ENCODE measurements at regions not wholly inside any gene's neighbourhood (a gene's known extent, or its start where the extent isn't known, plus 50 kb on each side); places are given as distances from the start of the nearest gene placed in this dataset.
A peak's percentile ranks its signal among the peaks of the same experiment; 100 is the strongest.

DNA sequence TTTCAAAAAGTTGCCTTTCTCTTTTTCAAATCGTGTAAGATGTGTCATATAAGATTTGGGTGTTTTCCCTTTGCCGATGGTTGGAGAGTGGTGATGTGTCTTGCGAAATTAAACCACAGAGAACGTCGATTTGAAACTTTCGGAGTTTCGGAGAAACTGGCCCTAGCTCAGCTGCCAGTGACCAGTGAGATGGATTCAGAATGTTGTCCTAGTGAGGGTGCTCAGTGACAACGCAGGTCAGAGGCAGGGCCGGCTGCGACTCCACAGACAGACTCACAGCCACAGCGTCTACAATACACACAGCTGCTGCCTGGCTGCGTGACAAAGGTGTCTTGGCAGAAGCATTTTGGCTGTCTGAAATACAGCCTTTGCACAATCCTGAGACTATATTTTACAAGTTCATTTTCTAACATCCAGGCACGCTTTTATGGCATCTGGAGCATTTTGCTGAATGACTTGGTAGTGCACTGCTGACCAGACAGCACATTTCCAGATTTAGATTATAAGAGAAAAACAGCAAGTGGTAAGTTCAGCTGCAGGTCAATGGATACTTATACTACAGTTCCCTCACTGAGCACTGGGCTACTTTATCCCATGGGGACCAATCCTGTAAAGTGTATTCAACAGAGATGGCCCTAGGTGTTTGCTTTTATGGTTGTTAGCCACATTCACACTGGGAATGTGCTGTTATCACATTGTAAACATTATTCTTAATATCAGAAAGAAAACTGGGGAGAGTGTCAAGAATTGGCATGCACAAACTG is 207.5 kb downstream of the KCNRG start:
- peaks cover 32% of the 10 kb centered on the region for H3K4me1 ChIP-seq (ENCODE audit: insufficient read depth, low read length, severe bottlenecking)
- peak overlapping the region; percentile 33; the same call in 1 of the 2 replicates for H3K9ac ChIP-seq (ENCODE audit: low read length)
- TF ChIP-seq, protein P1, sequence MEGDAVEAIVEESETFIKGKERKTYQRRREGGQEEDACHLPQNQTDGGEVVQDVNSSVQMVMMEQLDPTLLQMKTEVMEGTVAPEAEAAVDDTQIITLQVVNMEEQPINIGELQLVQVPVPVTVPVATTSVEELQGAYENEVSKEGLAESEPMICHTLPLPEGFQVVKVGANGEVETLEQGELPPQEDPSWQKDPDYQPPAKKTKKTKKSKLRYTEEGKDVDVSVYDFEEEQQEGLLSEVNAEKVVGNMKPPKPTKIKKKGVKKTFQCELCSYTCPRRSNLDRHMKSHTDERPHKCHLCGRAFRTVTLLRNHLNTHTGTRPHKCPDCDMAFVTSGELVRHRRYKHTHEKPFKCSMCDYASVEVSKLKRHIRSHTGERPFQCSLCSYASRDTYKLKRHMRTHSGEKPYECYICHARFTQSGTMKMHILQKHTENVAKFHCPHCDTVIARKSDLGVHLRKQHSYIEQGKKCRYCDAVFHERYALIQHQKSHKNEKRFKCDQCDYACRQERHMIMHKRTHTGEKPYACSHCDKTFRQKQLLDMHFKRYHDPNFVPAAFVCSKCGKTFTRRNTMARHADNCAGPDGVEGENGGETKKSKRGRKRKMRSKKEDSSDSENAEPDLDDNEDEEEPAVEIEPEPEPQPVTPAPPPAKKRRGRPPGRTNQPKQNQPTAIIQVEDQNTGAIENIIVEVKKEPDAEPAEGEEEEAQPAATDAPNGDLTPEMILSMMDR (IDR thresholded peaks at IDR 0.05; ENCODE audit: low read length): no peak
- no peak for TF ChIP-seq EZH2 (IDR thresholded peaks at IDR 0.05; ENCODE audit: borderline replicate concordance, low read length)
- no peaks in the 10 kb centered on the region for H3F3A ChIP-seq (ENCODE audit: insufficient read depth, low read length)
- no peaks in the 10 kb centered on the region for H3K79me2 ChIP-seq (ENCODE audit: insufficient read depth, low read length)
- H3K27me3 ChIP-seq (ENCODE audit: insufficient read depth, low read length): no peaks in the 10 kb centered on the region
- H4K20me1 ChIP-seq (ENCODE audit: insufficient read depth, low read length): no peaks in the 10 kb centered on the region
- peak overlapping the region; percentile 34 for H3K4me3 ChIP-seq (ENCODE audit: low read depth, low read length, poor library complexity, severe bottlenecking)
- H3K36me3 ChIP-seq (ENCODE audit: insufficient read depth, low read length): no peaks in the 10 kb centered on the region
- no peaks in the 10 kb centered on the region for H3K9me3 ChIP-seq (ENCODE audit: low read length)
- H3K27ac ChIP-seq (ENCODE audit: low read depth, low read length, poor library complexity, severe bottlenecking): peak overlapping the region; percentile 42
- H2AFZ ChIP-seq (ENCODE audit: low read length): peak overlapping the region; percentile 7; the same call in 1 of the 2 replicates
- no peaks in the 10 kb centered on the region for H3K9me2 ChIP-seq (ENCODE audit: low read depth, low read length)
- peak overlapping the region; percentile 67 for H3K4me2 ChIP-seq (ENCODE audit: low read length)

DNA sequence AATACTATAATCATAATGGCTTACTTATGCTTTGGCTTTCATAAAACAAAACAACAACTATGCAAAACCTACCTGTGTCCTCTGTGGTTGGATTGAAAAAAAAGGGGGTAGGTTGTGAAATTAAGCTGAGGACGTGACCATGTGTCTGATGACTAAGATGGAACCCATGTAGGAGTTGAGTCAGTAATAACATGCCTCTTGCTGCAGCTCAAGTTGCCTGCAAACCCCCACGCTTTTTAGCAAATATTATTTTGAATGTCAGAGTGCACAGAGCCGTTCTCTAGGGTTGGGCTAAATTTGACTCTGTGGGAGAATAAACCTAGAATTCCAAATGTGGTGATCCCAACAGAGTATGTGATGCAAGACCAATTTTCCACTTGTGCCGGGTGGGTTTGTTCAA is 209.3 kb downstream of the KCNRG start:
- no peak overlapping the region for H3K9ac ChIP-seq (ENCODE audit: low read length)
- H3K9me3 ChIP-seq (ENCODE audit: low read length): no peaks in the 10 kb centered on the region
- TF ChIP-seq, protein P1 (IDR thresholded peaks at IDR 0.05; ENCODE audit: low read length): no peak
- TF ChIP-seq EZH2 (IDR thresholded peaks at IDR 0.05; ENCODE audit: borderline replicate concordance, low read length): no peak
- H3K4me3 ChIP-seq (ENCODE audit: low read depth, low read length, poor library complexity, severe bottlenecking): no peak overlapping the region
- no peaks in the 10 kb centered on the region for H3K79me2 ChIP-seq (ENCODE audit: insufficient read depth, low read length)
- no peaks in the 10 kb centered on the region for H3K36me3 ChIP-seq (ENCODE audit: insufficient read depth, low read length)
- no peaks in the 10 kb centered on the region for H4K20me1 ChIP-seq (ENCODE audit: insufficient read depth, low read length)
- no peak overlapping the region for H3K27ac ChIP-seq (ENCODE audit: low read depth, low read length, poor library complexity, severe bottlenecking)
- peaks cover 37% of the 10 kb centered on the region for H3K4me1 ChIP-seq (ENCODE audit: insufficient read depth, low read length, severe bottlenecking)
- H3K27me3 ChIP-seq (ENCODE audit: insufficient read depth, low read length): no peaks in the 10 kb centered on the region
- no peak overlapping the region for H2AFZ ChIP-seq (ENCODE audit: low read length)
- H3F3A ChIP-seq (ENCODE audit: insufficient read depth, low read length): no peaks in the 10 kb centered on the region
- no peak overlapping the region for H3K4me2 ChIP-seq (ENCODE audit: low read length)
- no peaks in the 10 kb centered on the region for H3K9me2 ChIP-seq (ENCODE audit: low read depth, low read length)

- H3K27me3 ChIP-seq (ENCODE audit: insufficient read depth, low read length): no peaks in the 10 kb centered on the region
- peaks cover 37% of the 10 kb centered on the region for H3K4me1 ChIP-seq (ENCODE audit: insufficient read depth, low read length, severe bottlenecking)
- H3K9me3 ChIP-seq (ENCODE audit: low read length): no peaks in the 10 kb centered on the region
- H3K9me2 ChIP-seq (ENCODE audit: low read depth, low read length): no peaks in the 10 kb centered on the region
- H3K36me3 ChIP-seq (ENCODE audit: insufficient read depth, low read length): no peaks in the 10 kb centered on the region
- no peak overlapping the region for H2AFZ ChIP-seq (ENCODE audit: low read length)
- H3K4me2 ChIP-seq (ENCODE audit: low read length): no peak overlapping the region
- no peak overlapping the region for H3K4me3 ChIP-seq (ENCODE audit: low read depth, low read length, poor library complexity, severe bottlenecking)
- H3K27ac ChIP-seq (ENCODE audit: low read depth, low read length, poor library complexity, severe bottlenecking): no peak overlapping the region
- H3F3A ChIP-seq (ENCODE audit: insufficient read depth, low read length): no peaks in the 10 kb centered on the region
- no peaks in the 10 kb centered on the region for H4K20me1 ChIP-seq (ENCODE audit: insufficient read depth, low read length)
- no peak overlapping the region for H3K9ac ChIP-seq (ENCODE audit: low read length)
- TF ChIP-seq EZH2 (IDR thresholded peaks at IDR 0.05; ENCODE audit: borderline replicate concordance, low read length): no peak
- TF ChIP-seq, protein P1 (IDR thresholded peaks at IDR 0.05; ENCODE audit: low read length): no peak
- no peaks in the 10 kb centered on the region for H3K79me2 ChIP-seq (ENCODE audit: insufficient read depth, low read length)
Measured at GRCh38 chr13:50225193-50226155, 210.2 kb downstream of the KCNRG start.

Data from OCI-LY1 (cell line).